Erythroblast (primary cell): ENCODE measurements at regions not wholly inside any gene's neighbourhood (a gene's known extent, or its start where the extent isn't known, plus 50 kb on each side); places are given as distances from the start of the nearest gene placed in this dataset.

Experiments used
- GATA1 ChIP-seq: IDR thresholded peaks from 2 replicates; pipeline ENCODE4 v1.6.1; 2011; ENCODE audit warnings: low read depth, mild to moderate bottlenecking, control low read depth, low read length, moderate library complexity
- POLR2A ChIP-seq: IDR thresholded peaks from 2 replicates; pipeline ENCODE4 v1.6.1; 2011; ENCODE audit warnings: mild to moderate bottlenecking, low read length

GRCh38 chr18:73888565-73888964 is 259.1 kb downstream of the FBXO15 start:
- TF ChIP-seq POLR2A (no peak), GATA1 (no peak)
